Adrenal gland (tissue), 5 donors: ENCODE measurements at regions not wholly inside any gene's neighbourhood (a gene's known extent, or its start where the extent isn't known, plus 50 kb on each side); places are given as distances from the start of the nearest gene placed in this dataset.

ENCODE experiments used
- CTCF ChIP-seq, 6 experiments: fragments of 450-650 bp in 4 of 6; fragments of 200-600 bp in 2 of 6; sonication (generic) in 1 of 6; IDR thresholded peaks; 1 replicate in 5 of 6; 2 replicates in 1 of 6; pipeline versions ENCODE4 v1.5.1 to v1.8.0; 2016 to 2021; ENCODE audit warnings: antibody characterized with exemption in 6 of 6, mild to moderate bottlenecking in 2 of 6, moderate library complexity in 1 of 6
- POLR2A ChIP-seq, 2 donors: fragments of 450-650 bp; IDR thresholded peaks; one replicate each; pipeline ENCODE4 v1.6.1; 2017; ENCODE audit warnings: antibody characterized with exemption in 2 of 2, mild to moderate bottlenecking in 2 of 2, moderate library complexity in 1 of 2
- donor health status: DM: no; HTN: no; CAD: no.

- TF ChIP-seq CTCF (IDR thresholded peaks at IDR 0.05) (no peak), POLR2A (IDR thresholded peaks at IDR 0.05) (no peak)
Measured at GRCh38 chr7:153217032-153217431, 457.5 kb downstream of the ACTR3B start.
